GM12872 (cell line): ENCODE measurements at regions not wholly inside any gene's neighbourhood (a gene's known extent, or its start where the extent isn't known, plus 50 kb on each side); places are given as distances from the start of the nearest gene placed in this dataset.

Experiments
- CTCF ChIP-seq: IDR thresholded peaks from 3 replicates; pipeline ENCODE4 v1.5.1; 2011; ENCODE audit warnings: low read depth, mild to moderate bottlenecking, low read length, moderate library complexity; ENCODE audit not compliant: insufficient read depth

DNA sequence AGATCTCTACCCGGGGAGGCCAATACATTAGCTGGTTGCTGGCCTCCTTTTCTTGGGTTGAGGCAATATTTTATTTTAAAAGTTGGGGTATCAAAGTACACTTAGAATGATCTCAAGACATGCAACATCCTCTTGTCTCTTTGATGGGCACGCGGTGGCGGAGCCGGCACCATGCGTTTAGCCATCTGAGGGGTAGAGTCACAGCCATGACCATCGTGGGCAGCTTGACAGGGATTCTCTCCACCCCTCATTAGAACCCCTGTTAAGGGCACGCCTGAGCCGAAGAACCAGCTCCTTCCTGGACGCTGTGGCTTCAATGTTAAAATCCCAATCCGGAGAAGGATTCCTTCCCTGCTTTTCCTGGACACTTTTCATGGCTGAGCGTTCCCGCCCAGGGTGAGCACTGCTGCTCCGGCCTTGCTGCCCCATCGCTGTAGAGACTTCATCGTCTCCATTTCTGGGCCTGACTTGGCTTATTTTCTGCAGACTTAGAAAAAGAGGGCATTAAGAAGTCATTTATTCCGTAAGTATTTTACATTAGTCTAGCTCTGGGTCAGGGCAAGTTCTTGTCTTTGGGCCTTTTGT is 142.7 kb upstream of the CDH4 start:
- no peak for TF ChIP-seq CTCF

- no peak for TF ChIP-seq CTCF
These were observed 139.5 kb upstream of the CDH4 start for GRCh38 chr20:61112515-61112914.

DNA sequence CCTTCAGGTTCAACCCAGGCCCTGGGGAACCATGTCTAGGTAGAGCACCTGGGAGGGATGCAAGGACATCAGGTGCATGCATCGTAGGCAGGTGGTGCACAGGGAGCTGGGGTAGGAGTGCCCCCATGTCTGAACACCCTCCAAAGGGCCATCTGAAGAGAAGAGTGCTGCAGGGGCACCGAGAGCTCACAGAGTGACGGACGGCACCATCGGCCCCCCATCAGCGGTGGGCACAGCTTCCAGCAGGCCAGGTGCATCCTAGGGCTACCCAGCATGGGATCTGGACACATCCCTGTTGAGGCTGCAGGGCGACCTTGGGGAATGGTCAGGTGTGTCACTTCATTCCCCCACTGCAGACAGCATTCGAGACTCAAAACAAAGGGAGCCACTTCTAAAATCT is 138.3 kb upstream of the CDH4 start:
- TF ChIP-seq CTCF, result no peak

- no peak for TF ChIP-seq CTCF
These were observed 137.4 kb upstream of the CDH4 start for GRCh38 chr20:61114493-61115175.

- no peak for TF ChIP-seq CTCF
These were observed 136.5 kb upstream of the CDH4 start for GRCh38 chr20:61115364-61116065.

DNA sequence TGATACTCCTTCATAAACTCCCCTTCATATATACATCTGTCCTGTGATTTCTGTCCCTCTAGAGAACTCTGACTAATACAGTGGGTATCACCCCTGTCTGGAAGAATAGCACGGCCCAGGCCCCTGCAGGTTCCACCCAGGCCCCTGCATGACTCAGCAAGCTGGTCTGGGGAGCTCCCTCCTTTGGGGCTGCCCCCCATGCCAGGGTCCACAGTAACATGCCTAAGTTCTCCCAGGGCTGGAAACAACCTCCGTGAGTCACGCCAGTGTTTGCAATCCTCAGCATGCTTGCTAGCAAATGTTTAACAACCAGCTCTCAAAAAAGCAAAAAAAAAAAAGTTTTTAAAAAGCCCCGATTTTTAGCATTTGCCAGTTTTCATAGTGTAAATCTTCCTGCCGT is 134.3 kb upstream of the CDH4 start:
- TF ChIP-seq CTCF, result no peak

- no peak for TF ChIP-seq CTCF
These were observed 133.4 kb upstream of the CDH4 start for GRCh38 chr20:61118429-61119224.
